ENCODE measurements at regions not wholly inside any gene's neighbourhood (a gene's known extent, or its start where the extent isn't known, plus 50 kb on each side); places are given as distances from the start of the nearest gene placed in this dataset.

GRCh38 chr2:172351586-172351985 is 75.8 kb upstream of the ITGA6 start:
- no peak for DNase-seq (ENCODE audit: low read depth)

GRCh38 chr2:172354347-172354746 is 73.0 kb upstream of the ITGA6 start:
- DNase-seq (ENCODE audit: low read depth), result no peak

- peak; percentile 69 for DNase-seq (ENCODE audit: low read depth)
Measured at GRCh38 chr2:172357442-172357841, 69.9 kb upstream of the ITGA6 start.

DNA sequence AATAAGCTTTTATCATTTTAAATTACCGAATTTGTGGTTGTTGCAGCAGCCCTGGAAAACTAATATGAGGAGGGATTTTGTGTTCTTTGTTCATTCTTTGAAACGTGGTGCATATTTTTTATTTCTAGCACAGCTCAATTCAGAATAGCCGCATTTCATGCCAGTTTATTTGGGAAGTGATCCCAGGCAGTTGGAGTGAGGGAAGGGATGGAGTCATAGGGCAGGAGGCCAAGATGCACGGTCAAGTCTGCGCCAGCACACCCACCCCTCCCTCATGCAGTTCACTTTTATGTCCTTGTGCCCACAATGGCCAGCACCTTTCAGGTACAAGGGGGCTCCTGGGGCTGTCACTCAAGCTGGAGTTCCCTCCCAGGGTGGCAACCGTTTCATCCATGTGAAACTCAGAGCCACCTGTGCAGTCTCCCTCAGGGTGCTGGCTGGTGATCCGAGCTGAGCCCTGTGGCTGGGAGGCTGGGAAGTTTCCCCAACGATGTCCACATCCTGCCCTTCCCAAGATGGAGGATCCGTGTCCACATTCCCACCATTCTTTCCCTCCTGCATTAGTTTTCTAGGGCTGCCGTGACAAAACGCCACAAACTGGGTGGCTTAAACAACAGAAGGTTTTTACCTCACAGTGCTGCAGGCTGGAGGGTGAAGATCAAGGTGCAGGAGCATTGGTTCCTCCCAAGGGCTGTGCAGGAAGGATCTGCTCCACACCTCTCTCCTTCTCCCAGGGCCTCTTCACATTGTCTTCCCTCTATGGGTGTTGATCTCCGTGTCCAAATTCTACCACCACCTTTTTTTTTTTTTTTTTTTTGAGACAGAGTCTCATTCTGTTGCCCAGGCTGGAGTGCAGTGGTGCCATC is 68.5 kb upstream of the ITGA6 start:
- peak; percentile 35 for DNase-seq (ENCODE audit: low read depth)

- no peak for DNase-seq (ENCODE audit: low read depth)
Measured at GRCh38 chr2:172361360-172361759, 66.0 kb upstream of the ITGA6 start.

- no peak for DNase-seq (ENCODE audit: low read depth)
Measured at GRCh38 chr2:172361840-172362239, 65.5 kb upstream of the ITGA6 start.

GRCh38 chr2:172364261-172364660 is 63.1 kb upstream of the ITGA6 start:
- DNase-seq (ENCODE audit: low read depth), result no peak

DNA sequence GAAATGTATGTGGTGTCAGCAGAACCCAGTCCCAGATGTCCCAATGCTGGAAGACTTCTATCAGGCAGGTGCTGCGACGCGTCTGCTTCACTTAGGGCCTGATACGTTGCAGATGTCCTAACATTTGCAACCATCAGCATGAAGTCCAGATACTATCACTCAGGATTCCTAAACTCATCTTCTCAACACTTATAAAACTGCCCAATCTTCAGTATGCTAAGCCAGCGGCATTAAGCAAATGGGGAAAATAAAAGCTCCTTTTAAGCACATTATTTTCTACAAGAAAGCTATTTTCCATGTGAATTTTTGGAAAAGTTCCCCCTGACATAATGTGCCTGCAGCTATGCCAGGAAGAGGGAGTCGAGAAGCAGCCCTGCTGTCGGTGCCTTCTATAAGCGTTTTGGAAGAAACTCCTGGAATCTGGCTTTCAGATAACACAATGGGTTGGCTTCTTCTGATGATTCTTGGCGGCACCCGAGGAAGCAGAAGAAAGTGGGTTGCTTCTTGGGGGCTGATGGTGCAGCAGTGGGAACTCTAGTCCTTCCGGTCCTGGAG is 60.7 kb upstream of the ITGA6 start:
- DNase-seq (ENCODE audit: low read depth), result no peak

GRCh38 chr2:172370821-172371455 is 56.4 kb upstream of the ITGA6 start:
- DNase-seq (ENCODE audit: low read depth), result no peak

DNA sequence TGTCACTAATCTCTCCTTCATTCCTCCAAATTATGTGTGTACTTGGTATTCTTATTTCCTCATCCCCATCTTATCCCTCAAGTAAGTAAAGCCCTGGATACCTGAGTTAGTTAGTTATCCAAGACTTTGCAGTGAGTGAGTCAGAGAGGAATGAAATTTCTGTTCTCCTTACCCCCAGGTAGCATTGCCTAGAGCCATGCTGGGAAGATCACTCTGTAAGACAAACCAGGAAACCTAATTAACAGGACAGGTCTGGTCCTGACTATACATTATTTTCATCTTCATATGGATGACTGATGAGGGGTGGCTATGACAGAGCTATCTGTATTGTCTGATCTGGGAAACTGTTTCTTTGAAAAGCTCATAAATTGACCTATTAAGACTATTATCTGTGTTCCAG is 55.0 kb upstream of the ITGA6 start:
- no peak for DNase-seq (ENCODE audit: low read depth)

GRCh38 chr2:172373076-172373475 is 54.3 kb upstream of the ITGA6 start:
- no peak for DNase-seq (ENCODE audit: low read depth)

- no peak for DNase-seq (ENCODE audit: low read depth)
Measured at GRCh38 chr2:172373766-172374165, 53.6 kb upstream of the ITGA6 start.

- no peak for DNase-seq (ENCODE audit: low read depth)
Measured at GRCh38 chr2:172374318-172375240, 52.8 kb upstream of the ITGA6 start.

DNA sequence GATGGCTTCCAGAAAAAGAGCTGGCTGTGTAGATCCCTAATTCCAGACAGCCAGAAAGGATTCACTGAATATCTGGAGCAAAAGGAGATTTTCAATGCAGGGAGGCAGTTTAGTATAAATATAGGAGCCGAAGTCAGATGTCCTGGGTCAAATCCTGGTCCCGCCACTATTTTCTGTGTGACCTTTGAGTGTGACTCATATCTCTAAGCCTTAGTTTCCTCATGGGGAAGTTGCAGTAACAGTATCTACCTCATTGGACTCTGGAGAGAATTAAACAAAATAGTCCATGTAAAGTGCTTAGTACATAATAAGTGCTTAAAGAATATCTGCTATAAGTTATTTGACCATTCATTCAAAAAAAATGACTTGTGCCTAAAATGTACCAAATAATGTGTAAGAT is 52.1 kb upstream of the ITGA6 start:
- no peak for DNase-seq (ENCODE audit: low read depth)

- DNase-seq (ENCODE audit: low read depth), result no peak
Measured at GRCh38 chr2:172376016-172376415, 51.4 kb upstream of the ITGA6 start.

GRCh38 chr2:172376505-172377125 is 50.8 kb upstream of the ITGA6 start:
- DNase-seq (ENCODE audit: low read depth), result no peak

DNA sequence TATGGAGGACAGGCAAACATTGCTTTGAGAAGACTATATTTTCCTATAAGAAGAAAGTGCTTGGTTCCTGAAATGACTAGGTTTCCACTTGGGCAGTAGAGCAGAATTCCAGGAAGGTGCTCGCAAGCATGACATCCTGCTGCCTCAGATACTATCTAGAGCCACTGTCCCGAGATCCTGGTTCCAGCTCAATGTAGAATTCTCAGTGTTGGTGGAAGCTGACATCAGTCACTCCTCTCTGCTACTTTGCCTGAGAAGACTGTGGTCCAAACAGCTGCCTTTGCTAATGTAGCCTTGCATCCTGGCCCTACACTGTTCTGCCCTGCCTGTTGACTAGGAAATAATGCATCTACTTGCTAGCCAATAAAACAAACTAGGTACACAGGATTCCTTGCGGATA is 50.0 kb upstream of the ITGA6 start:
- DNase-seq (ENCODE audit: low read depth), result no peak
